HG03521 (cell line): ENCODE measurements at regions not wholly inside any gene's neighbourhood (a gene's known extent, or its start where the extent isn't known, plus 50 kb on each side); places are given as distances from the start of the nearest gene placed in this dataset.
"Not testable (repeated sequence)": the region's sequence is repeated elsewhere in the genome, so short reads cannot be mapped to it uniquely, and the experiment has no call there.

Source experiments
- ATAC-seq: cut with Tn5 transposase; IDR thresholded peaks from one replicate; pipeline ENCODE4 v1.9.1; 2021; ENCODE audit warnings: mild to moderate bottlenecking, moderate library complexity; ENCODE audit not compliant: unreplicated experiment

GRCh38 chr2:226536410-226536809 is 263.2 kb downstream of the IRS1 start:
- no peak for ATAC-seq

- not testable (repeated sequence) for ATAC-seq
These were observed 266.6 kb downstream of the IRS1 start for GRCh38 chr2:226532976-226533375.

DNA sequence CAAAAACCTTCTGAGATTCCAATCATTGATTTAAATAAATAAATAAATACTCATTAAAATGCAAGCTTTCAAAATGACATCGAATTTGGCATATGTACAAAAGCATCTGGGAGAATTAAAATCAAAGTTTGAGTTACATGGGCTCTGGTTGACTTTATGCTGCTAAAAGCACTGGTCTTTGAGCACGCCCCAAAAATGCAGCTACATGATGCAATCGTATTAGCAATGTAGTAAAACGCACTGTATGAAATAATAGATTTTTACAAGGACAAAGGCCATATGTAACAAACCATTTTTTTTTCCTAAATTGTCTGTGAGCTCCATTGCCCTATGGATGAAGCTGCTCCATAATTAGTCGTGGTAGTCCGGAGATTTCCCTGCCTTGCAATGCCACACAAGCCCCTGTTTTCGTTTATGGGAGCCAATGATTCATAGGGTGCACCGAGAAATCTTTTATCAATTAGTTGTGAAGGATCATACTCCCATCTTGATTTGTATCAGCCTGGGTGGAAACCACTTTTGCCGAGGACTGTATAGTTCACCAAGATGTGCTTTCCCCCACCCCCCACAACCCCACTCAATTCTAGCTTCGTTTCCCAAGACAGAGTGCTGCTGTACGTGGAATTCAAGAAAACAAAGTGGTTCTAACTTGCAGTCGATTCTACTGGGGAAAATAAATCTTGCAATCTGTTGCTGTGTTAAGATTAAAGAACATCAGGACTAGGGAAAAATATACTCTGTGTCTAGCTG is 268.4 kb downstream of the IRS1 start:
- no peak for ATAC-seq

GRCh38 chr2:226529556-226529955 is 270.1 kb downstream of the IRS1 start:
- no peak for ATAC-seq

DNA sequence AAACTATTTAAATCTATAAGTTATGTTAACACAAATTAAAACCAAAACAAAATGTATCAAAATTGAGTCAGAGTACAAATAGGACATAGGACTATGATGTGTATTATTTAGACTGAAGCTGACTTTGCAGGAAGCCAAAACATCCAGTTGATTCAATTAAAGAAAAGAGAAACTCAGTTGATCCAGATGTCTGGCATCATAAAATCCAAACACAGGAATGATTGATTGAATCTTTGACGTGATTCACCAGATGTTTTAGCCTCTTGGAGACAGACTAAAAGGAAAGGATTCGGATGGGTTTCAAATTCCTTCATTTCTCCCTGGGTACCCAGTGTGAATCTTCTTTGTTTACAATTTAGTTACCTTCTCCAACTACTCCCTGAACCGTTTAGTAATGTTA is 272.9 kb downstream of the IRS1 start:
- ATAC-seq = no peak

GRCh38 chr2:226524381-226524843 is 275.2 kb downstream of the IRS1 start:
- ATAC-seq = no peak

GRCh38 chr2:226520723-226521122 is 278.9 kb downstream of the IRS1 start:
- no peak for ATAC-seq

- ATAC-seq = no peak
These were observed 284.1 kb downstream of the IRS1 start for GRCh38 chr2:226515344-226516055.

DNA sequence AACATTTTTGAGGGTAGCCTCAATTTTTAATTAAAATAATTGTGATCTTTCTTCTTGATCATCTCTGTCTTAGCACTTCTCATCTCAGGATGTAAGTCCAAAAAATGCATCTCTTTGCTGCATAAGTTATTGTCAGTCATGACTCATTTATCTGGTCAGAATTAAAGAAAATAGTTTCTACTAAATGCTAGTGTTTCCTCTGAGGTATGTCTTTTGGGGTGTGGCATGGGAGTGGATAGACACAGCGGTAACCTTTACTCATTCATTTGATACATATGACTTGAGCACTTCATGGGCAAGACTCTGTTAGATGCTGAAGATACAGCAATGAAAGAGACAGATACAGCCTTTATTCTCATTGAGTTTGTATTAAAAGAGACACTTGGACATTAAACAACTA is 284.7 kb downstream of the IRS1 start:
- ATAC-seq = no peak

DNA sequence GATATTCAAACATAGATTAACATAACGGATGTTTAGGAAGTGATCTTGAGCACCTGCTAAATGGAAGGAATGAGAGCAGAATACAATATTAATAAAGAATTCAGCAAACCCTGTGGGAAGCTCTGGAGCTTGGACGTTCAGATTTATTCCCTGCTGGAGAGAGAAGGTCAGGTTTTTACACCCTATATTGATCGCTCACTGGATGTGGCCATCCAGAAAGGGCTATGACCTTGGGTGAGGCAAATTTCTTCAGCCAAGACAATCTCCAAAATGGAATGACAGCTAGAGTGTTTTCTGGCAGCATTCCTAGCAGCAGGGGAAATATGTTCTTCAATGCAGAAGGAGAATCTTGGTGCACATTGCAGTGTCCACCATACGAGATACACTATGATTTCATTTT is 288.3 kb downstream of the IRS1 start:
- ATAC-seq = no peak

DNA sequence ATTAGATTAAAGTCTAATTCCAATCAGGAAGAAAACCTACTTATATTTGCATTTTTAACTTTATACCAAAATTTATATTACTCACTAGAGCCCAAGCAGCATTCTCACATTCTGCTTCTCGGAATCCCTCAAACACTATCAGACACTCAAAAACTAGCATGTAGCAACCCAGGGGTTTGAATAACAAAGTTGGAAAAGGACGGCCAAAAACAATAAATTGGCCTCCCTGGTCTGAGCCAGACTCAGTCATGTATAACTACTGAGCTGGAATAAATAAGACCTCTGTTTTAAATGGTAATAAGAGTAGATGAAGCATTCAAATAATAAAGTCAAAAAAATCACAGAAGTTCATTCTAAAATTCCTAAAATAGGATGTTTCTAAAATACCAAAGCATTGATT is 290.9 kb downstream of the IRS1 start:
- ATAC-seq = no peak

- ATAC-seq = no peak
These were observed 291.6 kb downstream of the IRS1 start for GRCh38 chr2:226508005-226508404.

DNA sequence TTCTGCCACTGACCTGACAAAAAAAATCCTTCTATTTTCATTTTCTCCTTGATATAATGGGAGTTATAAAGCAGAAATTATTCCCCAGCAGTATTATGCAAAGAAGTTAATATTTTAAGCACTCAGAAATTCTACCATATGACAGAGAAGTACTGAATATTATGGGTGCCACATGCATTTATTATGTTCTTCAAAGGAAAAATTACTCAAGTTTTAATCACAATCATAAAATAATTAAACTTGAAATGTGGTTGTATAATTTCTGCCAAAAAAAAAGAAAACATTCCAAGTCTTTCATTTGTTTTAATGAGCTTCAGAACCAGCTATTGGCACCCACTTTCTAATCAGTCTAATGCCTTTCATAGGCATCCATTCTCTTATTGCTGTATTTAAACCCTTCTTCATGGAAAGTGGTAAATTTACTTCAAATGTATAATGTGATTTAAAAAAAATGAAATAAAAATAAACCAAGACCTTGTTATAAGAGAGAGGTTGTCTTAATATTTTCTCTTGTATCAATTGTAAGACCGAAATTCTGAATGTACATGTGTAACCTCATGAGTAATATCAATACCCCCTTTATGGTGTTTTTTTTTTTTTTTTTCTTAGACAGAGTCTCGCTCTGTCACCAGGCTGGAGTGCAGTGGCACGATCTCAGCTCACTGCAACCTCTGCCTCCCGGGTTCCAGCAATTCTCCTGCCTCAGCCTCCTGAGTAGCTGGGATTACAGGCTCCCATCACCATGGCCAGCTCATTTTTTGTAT is 302.3 kb downstream of the IRS1 start:
- ATAC-seq = no peak

- no peak for ATAC-seq
These were observed 303.4 kb downstream of the IRS1 start for GRCh38 chr2:226496273-226496550.

- no peak for ATAC-seq
These were observed 304.0 kb downstream of the IRS1 start for GRCh38 chr2:226495466-226496272.

GRCh38 chr2:226491112-226491511 is 308.5 kb downstream of the IRS1 start:
- no peak for ATAC-seq

GRCh38 chr2:226489775-226490541 is 309.7 kb downstream of the IRS1 start:
- no peak for ATAC-seq

DNA sequence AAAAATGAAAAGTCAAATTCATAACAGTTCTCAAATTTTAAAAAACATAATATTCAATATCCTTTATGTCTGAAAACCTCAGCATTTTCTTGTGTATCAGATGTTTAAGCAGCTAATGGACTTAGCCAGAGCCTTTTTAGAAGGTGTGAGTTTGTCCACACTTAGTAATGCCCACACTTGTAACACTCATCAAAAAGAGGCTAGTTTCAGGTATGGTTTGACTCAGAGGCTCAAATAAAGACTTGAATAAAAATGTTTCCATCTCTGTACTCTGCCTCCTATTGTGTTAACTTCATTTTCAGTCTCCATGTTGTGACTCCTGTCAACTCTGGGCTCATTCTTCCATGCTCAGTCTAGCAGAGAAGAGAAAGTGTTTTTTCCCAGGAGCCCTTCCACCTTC is 311.6 kb downstream of the IRS1 start:
- no peak for ATAC-seq

DNA sequence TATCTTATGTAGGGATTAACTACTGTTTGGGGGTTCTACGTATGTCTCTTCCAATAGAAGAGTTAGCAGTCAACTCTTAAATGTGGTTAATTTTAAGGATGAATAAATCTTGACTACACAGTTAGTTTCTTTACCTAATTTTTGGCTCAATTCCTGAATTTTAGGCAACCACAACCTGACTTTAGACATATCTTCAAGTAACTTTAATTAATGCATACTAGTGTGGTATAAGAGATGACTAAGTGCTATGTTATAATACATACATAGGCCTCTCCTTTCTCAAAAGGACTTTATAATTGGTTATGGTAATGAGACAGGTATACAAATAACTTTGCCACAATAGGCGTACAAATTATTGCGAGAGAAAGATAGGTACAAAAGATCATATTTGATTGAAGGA is 312.0 kb downstream of the IRS1 start:
- no peak for ATAC-seq
